ENCODE measurements at regions not wholly inside any gene's neighbourhood (a gene's known extent, or its start where the extent isn't known, plus 50 kb on each side); places are given as distances from the start of the nearest gene placed in this dataset.
A peak's percentile ranks its signal among the peaks of the same experiment; 100 is the strongest.
"Not testable (repeated sequence)": the region's sequence is repeated elsewhere in the genome, so short reads cannot be mapped to it uniquely, and the experiment has no call there.

GRCh38 chr3:27661797-27662196 is 60.3 kb downstream of the EOMES start:
- no peak for DNase-seq (ENCODE audit: low read depth)

DNA sequence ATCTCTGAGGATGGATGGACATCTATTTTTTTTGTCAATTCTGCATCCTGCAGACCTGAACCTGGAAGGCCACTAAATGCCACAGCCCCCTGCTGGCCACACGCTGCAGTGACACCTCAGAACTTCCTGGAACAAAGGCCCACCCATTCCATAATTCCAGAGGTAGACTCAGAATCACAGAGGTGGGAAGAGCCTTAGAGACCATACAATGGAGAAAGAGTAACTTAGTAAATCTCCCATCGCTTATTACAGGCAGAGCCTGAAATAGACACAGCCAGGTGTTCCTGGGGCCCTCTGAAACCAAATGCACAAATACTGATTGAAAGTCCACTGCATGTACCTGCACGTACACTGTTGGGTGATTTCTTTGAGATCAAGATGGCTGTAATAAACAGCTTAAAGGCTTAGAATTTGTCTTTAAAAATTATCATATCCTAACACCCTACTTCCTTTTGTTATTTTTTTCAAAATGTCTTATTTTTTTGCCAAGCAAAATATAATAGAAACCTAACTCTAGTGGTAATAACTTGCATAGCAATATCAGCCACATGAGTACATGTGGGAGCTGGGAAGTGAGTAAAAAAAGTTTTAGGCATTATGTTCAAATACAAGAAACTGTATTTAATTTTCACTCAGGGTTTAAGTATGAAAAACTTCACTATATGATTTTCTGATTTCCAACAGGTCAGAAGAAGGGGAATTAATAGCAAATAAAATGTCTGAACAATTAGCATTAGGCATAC is 62.7 kb downstream of the EOMES start:
- DNase-seq (ENCODE audit: low read depth): peak; percentile 53

- DNase-seq (ENCODE audit: low read depth): peak; percentile 36
These were observed 63.4 kb downstream of the EOMES start for GRCh38 chr3:27658741-27659140.

GRCh38 chr3:27657871-27658270 is 64.3 kb downstream of the EOMES start:
- no peak for DNase-seq (ENCODE audit: low read depth)

DNA sequence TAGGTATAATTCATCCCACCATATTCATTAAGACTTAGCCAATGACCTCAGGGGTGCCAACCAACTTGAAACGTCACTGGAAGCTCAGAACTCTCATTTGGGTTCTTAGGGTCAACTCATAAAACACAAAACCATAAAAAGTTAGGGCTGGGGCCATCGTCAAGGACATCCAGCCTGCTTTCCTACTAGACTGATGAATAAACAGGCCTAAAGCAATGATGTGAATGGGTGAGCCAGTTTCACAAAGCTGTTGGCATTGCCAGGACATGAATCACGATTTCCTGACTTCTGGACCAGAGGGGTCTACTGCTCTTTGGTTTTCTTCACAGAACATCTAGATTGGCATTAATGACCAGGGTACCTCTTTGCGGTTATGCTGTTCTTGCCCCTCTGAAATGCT is 64.7 kb downstream of the EOMES start:
- peak; percentile 84 for DNase-seq (ENCODE audit: low read depth)

DNA sequence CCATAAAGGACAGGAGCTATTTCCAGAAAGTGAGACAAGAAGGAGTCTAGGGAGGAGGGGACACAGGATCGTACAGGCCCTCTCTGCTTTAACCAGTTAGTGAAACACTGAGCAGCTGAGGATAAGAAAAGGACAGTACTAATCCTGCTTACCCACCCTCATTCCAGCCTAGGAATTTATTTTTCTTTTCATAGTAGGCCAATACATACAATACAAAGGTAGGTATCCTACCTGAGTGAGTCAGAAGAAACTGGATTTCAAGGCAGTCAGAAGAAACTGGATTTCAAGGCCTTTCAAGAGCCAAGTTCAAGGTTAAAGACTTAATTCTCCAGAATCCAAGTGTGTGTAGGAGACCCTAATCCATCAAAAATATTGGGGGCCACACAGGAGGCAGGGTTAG is 65.3 kb downstream of the EOMES start:
- DNase-seq (ENCODE audit: low read depth): no peak

- DNase-seq (ENCODE audit: low read depth): no peak
These were observed 66.6 kb downstream of the EOMES start for GRCh38 chr3:27655547-27655946.

GRCh38 chr3:27653803-27654558 is 68.1 kb downstream of the EOMES start:
- no peak for DNase-seq (ENCODE audit: low read depth)

DNA sequence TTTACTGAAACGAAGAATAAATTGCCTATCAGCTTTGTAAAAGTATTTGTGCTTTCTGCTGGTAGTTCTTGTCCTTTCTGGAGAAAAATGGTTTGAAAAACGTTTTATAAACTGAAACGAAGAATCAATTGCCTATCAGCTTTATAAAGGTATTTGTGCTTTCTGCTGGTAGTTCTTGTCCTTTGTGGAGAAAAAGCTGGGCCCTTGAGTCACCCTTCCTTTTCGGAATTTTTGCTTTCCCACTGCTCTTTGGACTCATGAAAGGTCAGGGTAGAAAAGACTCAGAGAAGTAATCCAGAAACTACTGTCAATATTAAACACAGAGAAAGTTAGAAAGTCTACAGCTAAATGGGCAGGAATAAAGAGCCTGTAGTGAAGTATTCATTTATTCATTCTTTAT is 72.8 kb downstream of the EOMES start:
- DNase-seq (ENCODE audit: low read depth): no peak

DNA sequence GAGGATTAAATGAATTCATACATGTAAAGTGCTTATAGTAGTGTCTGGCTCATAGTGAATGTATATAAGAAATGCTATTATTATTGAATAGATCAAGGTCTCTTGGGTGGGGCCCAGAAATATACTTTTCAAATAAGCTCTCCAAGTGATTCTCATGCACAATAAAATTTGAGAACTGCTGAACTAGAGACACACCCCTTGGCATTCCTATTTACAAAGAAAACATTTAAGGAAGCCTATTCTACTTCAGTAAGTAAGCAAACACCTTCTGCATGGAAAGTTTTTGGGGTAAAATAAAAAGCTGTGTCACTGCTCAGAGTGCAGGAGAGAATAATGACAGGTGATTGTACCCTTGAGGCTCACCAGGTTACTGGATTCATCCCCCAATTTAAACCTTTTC is 75.2 kb downstream of the EOMES start:
- DNase-seq (ENCODE audit: low read depth): no peak

GRCh38 chr3:27644941-27645340 is 77.2 kb downstream of the EOMES start:
- DNase-seq (ENCODE audit: low read depth): peak; percentile 48

- peak; percentile 41 for DNase-seq (ENCODE audit: low read depth)
These were observed 78.8 kb downstream of the EOMES start for GRCh38 chr3:27643355-27643754.

DNA sequence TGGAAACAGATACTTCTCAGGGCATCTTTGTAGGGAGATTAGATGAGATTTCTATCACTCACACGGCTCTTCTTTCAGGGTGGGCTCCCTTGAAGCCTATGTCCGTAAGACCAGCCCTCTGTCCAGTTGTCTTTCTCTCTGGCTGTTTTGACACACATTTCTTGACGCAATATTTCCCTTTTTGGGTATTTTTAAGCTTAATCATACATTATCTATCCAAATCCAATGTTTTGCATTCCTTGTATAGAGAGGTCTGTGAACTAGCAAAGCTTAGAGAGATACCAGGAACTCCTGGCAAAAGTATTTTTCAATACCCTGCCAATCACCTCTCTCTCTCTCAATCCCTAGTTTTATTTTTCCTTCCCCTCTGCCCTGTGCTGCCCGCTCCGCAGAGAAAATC is 79.3 kb downstream of the EOMES start:
- no peak for DNase-seq (ENCODE audit: low read depth)

GRCh38 chr3:27641888-27642601 is 80.1 kb downstream of the EOMES start:
- DNase-seq (ENCODE audit: low read depth): no peak

GRCh38 chr3:27641271-27641800 is 80.8 kb downstream of the EOMES start:
- DNase-seq (ENCODE audit: low read depth): no peak

- DNase-seq (ENCODE audit: low read depth): no peak
These were observed 82.9 kb downstream of the EOMES start for GRCh38 chr3:27639271-27639670.

DNA sequence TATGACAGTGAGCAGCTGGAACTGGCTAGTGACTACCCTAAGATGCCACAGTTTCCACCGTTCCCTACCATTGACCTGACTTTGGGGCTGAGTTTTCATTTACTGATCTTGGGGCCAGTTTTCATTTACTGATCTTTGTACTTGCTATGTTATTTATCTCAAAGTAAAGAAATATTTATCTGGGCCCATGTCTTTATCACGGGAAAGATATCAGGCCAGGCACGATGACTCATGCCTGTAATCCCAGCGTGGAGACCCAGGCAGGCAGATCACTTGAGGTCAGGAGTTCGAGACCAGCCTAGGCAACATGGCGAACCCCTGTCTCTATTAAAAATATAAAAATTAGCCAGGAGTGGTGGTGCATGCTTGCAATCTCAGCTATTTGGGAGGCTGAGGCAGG is 83.5 kb downstream of the EOMES start:
- DNase-seq (ENCODE audit: low read depth): no peak

DNA sequence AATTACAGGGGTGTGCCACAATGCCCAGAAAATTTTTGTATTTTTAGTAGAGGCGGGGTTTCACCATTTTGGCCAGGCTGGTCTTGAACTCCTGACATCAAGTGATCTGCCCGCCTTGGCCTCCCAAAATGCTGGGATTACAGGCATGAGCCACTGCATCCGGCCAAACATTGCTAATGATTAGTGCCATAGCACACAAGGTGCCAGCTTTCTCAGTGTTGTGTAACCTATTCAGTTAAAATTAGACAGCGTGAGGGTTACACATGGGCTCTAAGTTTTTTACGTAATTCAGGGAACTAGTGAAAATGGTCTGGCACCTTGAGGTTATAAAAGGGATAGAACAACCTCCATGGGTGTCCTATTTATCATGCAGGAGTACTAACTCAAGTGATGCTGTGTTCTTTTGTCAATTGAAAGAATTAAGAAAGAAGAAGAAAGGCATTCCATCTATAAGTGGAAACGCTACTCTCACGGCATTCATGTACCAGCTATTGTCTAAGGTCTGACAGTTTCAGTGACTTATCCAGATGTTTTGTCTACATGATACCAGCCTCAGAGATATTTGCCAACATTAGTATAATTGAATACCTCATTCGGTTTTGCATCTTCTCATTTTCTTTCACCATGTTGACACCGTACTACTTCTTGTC is 84.7 kb downstream of the EOMES start:
- DNase-seq (ENCODE audit: low read depth): no peak

DNA sequence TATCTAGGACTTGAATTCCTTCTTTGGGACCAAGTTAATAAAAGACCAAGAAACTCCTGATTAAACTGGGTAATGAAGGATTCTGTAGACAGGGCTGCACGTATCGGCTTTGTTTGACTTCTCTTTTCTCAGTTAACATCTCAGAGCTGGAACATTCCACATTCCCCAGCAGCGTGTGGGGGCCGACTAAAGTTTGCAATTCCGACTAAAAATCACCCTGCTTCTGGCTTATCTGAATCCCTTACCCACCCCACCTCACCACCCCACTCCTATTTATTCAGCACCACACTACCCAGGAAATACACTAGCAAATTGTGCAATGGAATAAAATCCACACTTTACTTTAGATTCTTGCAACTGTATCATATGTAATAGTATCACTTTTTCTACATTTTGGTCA is 87.1 kb downstream of the EOMES start:
- DNase-seq (ENCODE audit: low read depth): not testable (repeated sequence)

GRCh38 chr3:27633224-27633545 is 88.9 kb downstream of the EOMES start:
- DNase-seq (ENCODE audit: low read depth): peak; percentile 65

GRCh38 chr3:27632431-27633223 is 89.5 kb downstream of the EOMES start:
- peak; percentile 70 for DNase-seq (ENCODE audit: low read depth)
